Rectal smooth muscle tissue (tissue), 1 donor: ENCODE measurements at regions not wholly inside any gene's neighbourhood (a gene's known extent, or its start where the extent isn't known, plus 50 kb on each side); places are given as distances from the start of the nearest gene placed in this dataset.
"Not testable (repeated sequence)": the region's sequence is repeated elsewhere in the genome, so short reads cannot be mapped to it uniquely, and the experiment has no call there.

Source experiments
- H3K27ac ChIP-seq: one replicate; pipeline ENCODE4 v1.7.0; 2013; ENCODE audit warnings: low read depth, low read length, inconsistent platforms
- H3K27me3 ChIP-seq: one replicate; pipeline ENCODE4 v1.7.0; 2013; ENCODE audit warnings: low read length; ENCODE audit not compliant: control insufficient read depth, insufficient read depth
- H3K36me3 ChIP-seq: one replicate; pipeline ENCODE4 v1.7.0; 2013; ENCODE audit warnings: low read length; ENCODE audit not compliant: control insufficient read depth, insufficient read depth
- H3K4me1 ChIP-seq: one replicate; pipeline ENCODE4 v1.7.0; 2013; ENCODE audit warnings: low read length; ENCODE audit not compliant: control insufficient read depth, insufficient read depth
- H3K4me3 ChIP-seq: one replicate; pipeline ENCODE4 v1.7.0; 2013; ENCODE audit warnings: low read length
- H3K9ac ChIP-seq: one replicate; pipeline ENCODE4 v1.7.0; 2013; ENCODE audit warnings: low read length

DNA sequence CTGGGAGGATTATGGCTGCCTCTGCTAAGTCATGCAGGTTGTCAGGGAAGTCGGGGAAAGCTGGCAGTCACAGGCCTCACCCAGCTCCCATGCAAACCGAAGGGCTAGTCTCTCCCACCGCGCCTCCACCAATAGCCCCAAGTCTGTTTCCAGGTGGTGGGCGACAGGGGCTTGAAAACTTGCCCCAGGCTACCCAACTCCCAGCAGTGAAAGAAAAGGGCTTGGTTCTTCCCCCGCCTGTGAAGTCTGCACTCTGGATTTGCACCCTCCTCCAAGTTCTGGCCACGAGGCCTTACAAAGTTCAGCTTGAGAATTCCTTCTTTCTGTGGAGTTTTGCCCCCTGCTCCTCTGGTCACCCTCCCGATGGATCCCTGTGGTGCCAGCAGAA is 99.9 kb upstream of the CHST15 start:
- Histone ChIP-seq H3K27ac (no peak overlapping the region), H3K36me3 (no peaks in the 10 kb centered on the region), H3K4me1 (no peaks in the 10 kb centered on the region), H3K4me3 (no peak overlapping the region), H3K27me3 (no peaks in the 10 kb centered on the region), H3K9ac (no peak overlapping the region)

GRCh38 chr10:124192664-124193308 is 99.4 kb upstream of the CHST15 start:
- H3K27me3 ChIP-seq, H3K4me1 ChIP-seq, H3K27ac ChIP-seq, H3K36me3 ChIP-seq, H3K4me3 ChIP-seq, H3K9ac ChIP-seq: not testable (repeated sequence)

DNA sequence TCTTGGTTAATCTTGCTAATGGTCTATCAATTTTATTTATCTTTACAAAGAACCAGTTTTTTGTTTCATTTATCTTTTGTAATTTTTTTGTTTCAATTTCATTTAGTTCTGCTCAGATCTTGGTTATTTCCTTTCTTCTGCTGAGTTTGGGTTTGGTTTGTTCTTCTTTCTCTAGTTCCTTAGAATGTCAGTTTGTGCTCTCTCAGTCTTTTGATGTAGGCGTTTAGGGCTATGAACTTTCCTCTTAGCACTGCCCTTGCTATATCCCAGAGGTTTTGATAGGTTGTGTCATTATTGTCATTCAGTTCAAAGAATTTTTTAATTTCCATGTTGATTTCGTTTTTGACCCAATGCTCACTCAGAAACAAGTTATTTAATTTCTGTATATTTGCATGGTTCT is 97.1 kb upstream of the CHST15 start:
- H3K27me3 ChIP-seq, H3K27ac ChIP-seq, H3K36me3 ChIP-seq, H3K4me3 ChIP-seq, H3K4me1 ChIP-seq, H3K9ac ChIP-seq: not testable (repeated sequence)

DNA sequence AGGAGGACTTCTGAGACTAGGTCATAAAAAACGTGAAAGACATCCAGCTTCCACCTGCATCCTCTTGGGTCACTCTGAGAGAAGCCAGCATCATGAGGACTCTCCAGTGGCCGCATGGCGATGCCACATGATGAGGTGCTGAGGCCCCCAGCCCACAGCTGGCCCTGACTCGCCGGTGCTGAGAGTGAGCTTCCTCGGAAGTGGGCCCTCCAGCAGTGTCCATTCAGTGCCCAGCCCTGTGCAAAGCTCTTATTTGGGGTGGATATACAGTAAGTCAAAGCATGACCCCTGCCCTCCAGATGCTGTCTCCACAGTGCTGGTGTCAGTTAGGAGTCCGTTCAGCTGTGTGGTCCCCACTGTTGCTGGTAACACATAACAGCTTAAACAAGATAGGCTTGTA is 93.6 kb upstream of the CHST15 start:
- Histone ChIP-seq H3K27me3 (no peaks in the 10 kb centered on the region), H3K4me3 (no peak overlapping the region), H3K4me1 (no peaks in the 10 kb centered on the region), H3K9ac (no peak overlapping the region), H3K27ac (no peak overlapping the region), H3K36me3 (no peaks in the 10 kb centered on the region)

DNA sequence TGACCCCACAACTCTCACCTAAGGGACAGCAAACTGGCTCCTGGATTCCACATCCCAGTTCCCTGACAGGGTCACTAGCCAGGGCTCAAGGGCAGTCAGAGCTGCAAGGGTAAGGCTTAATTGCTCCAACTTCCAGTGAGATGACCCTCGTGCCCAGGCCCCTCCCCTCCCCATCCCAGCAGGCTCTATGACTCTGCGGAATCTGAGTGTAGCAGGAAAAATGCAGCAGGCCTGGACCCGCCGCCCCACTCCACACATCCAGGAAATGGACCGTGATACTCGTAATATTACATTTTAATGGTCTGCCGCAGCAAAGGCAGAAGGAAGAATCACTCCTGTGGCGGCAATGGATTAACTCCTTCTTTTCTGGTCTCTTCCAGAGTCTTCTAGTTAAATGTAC is 91.7 kb upstream of the CHST15 start:
- H3K4me3 ChIP-seq, result no peak overlapping the region
- H3K36me3 ChIP-seq, result no peaks in the 10 kb centered on the region
- no peaks in the 10 kb centered on the region for H3K4me1 ChIP-seq
- H3K9ac ChIP-seq, result no peak overlapping the region
- no peak overlapping the region for H3K27ac ChIP-seq
- no peaks in the 10 kb centered on the region for H3K27me3 ChIP-seq

- Histone ChIP-seq H3K27ac (no peak overlapping the region), H3K4me1 (no peaks in the 10 kb centered on the region), H3K27me3 (no peaks in the 10 kb centered on the region), H3K4me3 (no peak overlapping the region), H3K9ac (no peak overlapping the region), H3K36me3 (no peaks in the 10 kb centered on the region)
These were observed 90.9 kb upstream of the CHST15 start for GRCh38 chr10:124184208-124184830.

DNA sequence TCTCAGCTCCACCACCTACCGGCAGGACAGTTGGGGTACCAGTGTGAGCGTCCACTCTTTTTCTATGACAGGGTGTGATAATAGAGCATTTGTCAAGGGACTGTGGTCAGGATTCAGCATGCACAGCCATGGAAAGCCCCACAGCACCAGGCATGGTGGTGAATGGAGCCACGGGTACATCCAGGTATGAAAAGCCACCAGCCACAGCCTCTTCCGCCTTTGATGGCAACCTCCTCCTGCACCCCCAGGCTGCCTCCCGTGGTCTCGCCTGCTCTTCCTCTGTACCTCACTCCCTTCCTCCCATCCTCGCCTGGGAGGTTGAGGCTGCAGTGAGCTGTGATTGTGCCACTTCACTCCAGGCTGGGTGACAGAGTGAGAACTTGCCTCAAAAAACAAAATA is 90.2 kb upstream of the CHST15 start:
- H3K4me3 ChIP-seq, result no peak overlapping the region
- H3K27me3 ChIP-seq, result no peaks in the 10 kb centered on the region
- H3K4me1 ChIP-seq, result no peaks in the 10 kb centered on the region
- H3K36me3 ChIP-seq, result no peaks in the 10 kb centered on the region
- H3K9ac ChIP-seq, result no peak overlapping the region
- H3K27ac ChIP-seq, result no peak overlapping the region

DNA sequence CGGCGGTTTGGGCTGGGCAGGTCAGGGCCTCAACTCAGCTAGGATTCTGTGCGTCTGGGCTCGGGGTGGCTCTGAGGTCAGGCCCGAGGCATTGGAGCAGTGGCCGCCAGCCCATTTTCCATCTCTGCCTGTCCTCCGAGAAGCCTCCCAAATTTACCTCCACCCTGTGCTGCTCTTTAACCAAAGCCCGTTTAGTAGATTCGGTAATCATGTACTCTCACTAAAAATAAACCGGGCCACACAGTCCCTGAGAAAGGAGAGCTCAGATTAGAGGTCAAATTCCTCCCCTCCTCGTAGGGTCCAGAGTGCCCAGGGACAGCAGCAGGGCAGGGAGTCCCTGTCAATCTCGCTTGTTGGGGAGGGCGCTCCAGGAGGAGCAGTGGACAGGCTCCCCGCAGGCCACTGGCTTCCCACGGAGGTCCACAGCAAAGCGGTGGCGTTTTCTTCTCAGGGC is 88.7 kb upstream of the CHST15 start:
- H3K9ac ChIP-seq, result no peak overlapping the region
- no peak overlapping the region for H3K4me3 ChIP-seq
- no peaks in the 10 kb centered on the region for H3K27me3 ChIP-seq
- no peaks in the 10 kb centered on the region for H3K4me1 ChIP-seq
- no peaks in the 10 kb centered on the region for H3K36me3 ChIP-seq
- no peak overlapping the region for H3K27ac ChIP-seq

- no peak overlapping the region for H3K27ac ChIP-seq
- no peaks in the 10 kb centered on the region for H3K36me3 ChIP-seq
- no peaks in the 10 kb centered on the region for H3K4me1 ChIP-seq
- H3K4me3 ChIP-seq, result no peak overlapping the region
- no peak overlapping the region for H3K9ac ChIP-seq
- H3K27me3 ChIP-seq, result no peaks in the 10 kb centered on the region
These were observed 88.3 kb upstream of the CHST15 start for GRCh38 chr10:124181656-124182055.

GRCh38 chr10:124180947-124181549 is 87.7 kb upstream of the CHST15 start:
- Histone ChIP-seq H3K4me1 (no peaks in the 10 kb centered on the region), H3K9ac (no peak overlapping the region), H3K4me3 (no peak overlapping the region), H3K27me3 (no peaks in the 10 kb centered on the region), H3K36me3 (no peaks in the 10 kb centered on the region), H3K27ac (no peak overlapping the region)

DNA sequence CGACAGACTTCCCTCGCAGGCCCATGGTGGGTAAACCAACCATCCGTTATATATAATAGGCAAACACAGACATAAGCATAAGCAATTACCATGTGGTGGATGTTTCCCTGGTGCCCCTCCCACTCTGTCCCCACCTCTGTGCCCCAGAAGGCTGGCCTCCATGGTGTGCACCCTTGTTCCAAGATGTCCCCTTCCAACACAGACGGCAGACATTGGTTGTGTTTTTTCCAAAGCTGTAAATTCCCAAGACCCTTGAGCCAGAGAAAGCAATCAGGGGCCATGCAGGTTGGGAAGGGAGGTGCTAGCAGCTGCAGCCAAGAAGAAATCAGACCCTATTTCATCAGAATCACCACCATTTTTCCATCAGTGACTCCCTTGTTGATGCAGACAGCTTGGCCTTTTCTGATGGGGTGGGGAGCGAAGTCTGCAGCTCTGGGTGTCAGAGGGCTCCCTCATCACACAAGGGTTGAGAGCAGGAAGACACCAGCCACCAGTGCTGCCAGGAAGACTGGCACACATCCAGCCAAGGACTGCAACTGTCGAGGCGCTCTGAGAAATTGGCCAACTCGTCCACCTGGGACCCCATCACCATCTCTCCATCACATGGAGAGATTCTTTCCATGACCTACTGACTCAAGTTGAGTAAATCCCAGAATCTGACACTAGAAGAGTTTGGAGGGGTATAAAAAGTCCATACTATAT is 86.8 kb upstream of the CHST15 start:
- H3K4me3 ChIP-seq, result no peak overlapping the region
- no peak overlapping the region for H3K27ac ChIP-seq
- H3K36me3 ChIP-seq, result no peaks in the 10 kb centered on the region
- no peaks in the 10 kb centered on the region for H3K27me3 ChIP-seq
- H3K9ac ChIP-seq, result no peak overlapping the region
- no peaks in the 10 kb centered on the region for H3K4me1 ChIP-seq

- Histone ChIP-seq H3K9ac (no peak overlapping the region), H3K4me1 (no peaks in the 10 kb centered on the region), H3K27ac (no peak overlapping the region), H3K36me3 (no peaks in the 10 kb centered on the region), H3K4me3 (no peak overlapping the region), H3K27me3 (no peaks in the 10 kb centered on the region)
These were observed 86.1 kb upstream of the CHST15 start for GRCh38 chr10:124179308-124180043.
